Mesendoderm (in vitro differentiated cells): ENCODE measurements at regions not wholly inside any gene's neighbourhood (a gene's known extent, or its start where the extent isn't known, plus 50 kb on each side); places are given as distances from the start of the nearest gene placed in this dataset.
A peak's percentile ranks its signal among the peaks of the same experiment; 100 is the strongest.
"Not testable (repeated sequence)": the region's sequence is repeated elsewhere in the genome, so short reads cannot be mapped to it uniquely, and the experiment has no call there.

ENCODE experiments used
- DNase-seq: peaks from one replicate; pipeline ENCODE4 v3.0.0; 2013
- H2AK5ac ChIP-seq: 2 replicates; pipeline ENCODE4 v1.6.1; 2013; ENCODE audit warnings: low read length, inconsistent platforms
- H2BK120ac ChIP-seq: 2 replicates; pipeline ENCODE4 v1.6.1; 2013; ENCODE audit warnings: low read depth, mild to moderate bottlenecking, low read length, moderate library complexity, mixed read lengths
- H2BK15ac ChIP-seq: replicated peaks from 2 replicates; pipeline ENCODE4 v1.6.1; 2013; ENCODE audit warnings: low read depth, mild to moderate bottlenecking, moderate library complexity
- H2BK5ac ChIP-seq: 2 replicates; pipeline ENCODE4 v1.6.1; 2013; ENCODE audit warnings: low read length, inconsistent platforms
- H3K18ac ChIP-seq: 2 replicates; pipeline ENCODE4 v1.6.1; 2013; ENCODE audit warnings: mild to moderate bottlenecking, low read length, mixed read lengths
- H3K23ac ChIP-seq: one replicate; pipeline ENCODE4 v1.6.1; 2013; ENCODE audit warnings: low read length
- H3K27ac ChIP-seq: 2 replicates; pipeline ENCODE4 v1.5.1; 2013; ENCODE audit warnings: low read depth, mild to moderate bottlenecking, inconsistent platforms, low read length, moderate library complexity
- H3K27me3 ChIP-seq: 2 replicates; pipeline ENCODE4 v1.6.1; 2013; ENCODE audit warnings: low read length, control low read depth, mild to moderate bottlenecking, inconsistent platforms; ENCODE audit not compliant: insufficient read depth, poor library complexity
- H3K36me3 ChIP-seq: 2 replicates; pipeline ENCODE4 v1.6.1; 2013; ENCODE audit warnings: low read length, inconsistent platforms; ENCODE audit not compliant: control insufficient read depth, insufficient read depth
- H3K4ac ChIP-seq: one replicate; pipeline ENCODE4 v1.6.1; 2013; ENCODE audit warnings: low read depth, mild to moderate bottlenecking, low read length, moderate library complexity
- H3K4me1 ChIP-seq: 2 replicates; pipeline ENCODE4 v1.6.1; 2013; ENCODE audit warnings: low read depth, low read length, inconsistent platforms; ENCODE audit not compliant: control insufficient read depth
- H3K4me2 ChIP-seq: 2 replicates; pipeline ENCODE4 v1.6.1; 2013; ENCODE audit warnings: low read length
- H3K4me3 ChIP-seq: 2 replicates; pipeline ENCODE4 v1.5.1; 2013; ENCODE audit warnings: mild to moderate bottlenecking, low read length
- H3K56ac ChIP-seq: one replicate; pipeline ENCODE4 v1.6.1; 2013; ENCODE audit warnings: low read length
- H3K79me1 ChIP-seq: 2 replicates; pipeline ENCODE4 v1.6.1; 2013; ENCODE audit warnings: low read length, inconsistent platforms
- H3K79me2 ChIP-seq: 2 replicates; pipeline ENCODE4 v1.6.1; 2013; ENCODE audit warnings: mild to moderate bottlenecking, low read length; ENCODE audit not compliant: control insufficient read depth, insufficient read depth
- H3K9ac ChIP-seq: 2 replicates; pipeline ENCODE4 v1.6.1; 2013; ENCODE audit warnings: low read length, inconsistent platforms
- H4K5ac ChIP-seq: one replicate; pipeline ENCODE4 v1.6.1; 2013; ENCODE audit warnings: low read length
- H4K8ac ChIP-seq: one replicate; pipeline ENCODE4 v1.6.1; 2013; ENCODE audit warnings: low read depth, mild to moderate bottlenecking, control low read depth, low read length, moderate library complexity
- WGBS: extraction: QIAGEN DNeasy Blood & Tissue Kit; methylation state at CpG from one replicate; pipeline ENCODE4 v1.1.7; 2013; ENCODE audit warnings: low lambda C conversion rate, missing lambda C conversion rate; ENCODE audit not compliant: insufficient coverage; ENCODE audit errors: extremely low coverage; 5-methylcytosine and 5-hydroxymethylcytosine counted together

GRCh38 chr20:30893346-30894314, 363.8 kb upstream of the DEFB115 start:
- H2BK15ac ChIP-seq, H2BK5ac ChIP-seq, H3K23ac ChIP-seq, H3K18ac ChIP-seq, H3K36me3 ChIP-seq, H4K5ac ChIP-seq, H2BK120ac ChIP-seq, H3K4me1 ChIP-seq, H3K4me2 ChIP-seq, H3K4ac ChIP-seq, H2AK5ac ChIP-seq, H3K27me3 ChIP-seq, H3K27ac ChIP-seq, H4K8ac ChIP-seq, H3K79me2 ChIP-seq, H3K79me1 ChIP-seq, H3K4me3 ChIP-seq: not testable (repeated sequence)
- DNase-seq, result peak; percentile 26
- peak overlapping the region; percentile 34 for H3K56ac ChIP-seq
- WGBS, result no CpG with 5 or more reads among the region's 48 CpGs
- H3K9ac ChIP-seq, result peak overlapping the region; percentile 40

- not testable (repeated sequence) for H3K18ac ChIP-seq, H3K4ac ChIP-seq, H4K8ac ChIP-seq, H2BK5ac ChIP-seq, H3K9ac ChIP-seq, H3K27me3 ChIP-seq, H3K4me1 ChIP-seq, DNase-seq, H4K5ac ChIP-seq, H2AK5ac ChIP-seq, H3K79me1 ChIP-seq, H3K79me2 ChIP-seq, H3K4me3 ChIP-seq, H3K27ac ChIP-seq, H3K23ac ChIP-seq, H2BK15ac ChIP-seq, H2BK120ac ChIP-seq, H3K36me3 ChIP-seq
- no CpG with 5 or more reads among the region's 35 CpGs for WGBS
- peak overlapping the region; percentile 20 for H3K4me2 ChIP-seq
- peak overlapping the region; percentile 25 for H3K56ac ChIP-seq
Measured at GRCh38 chr20:30894707-30895353, 362.6 kb upstream of the DEFB115 start.

- H3K4me1 ChIP-seq, H2BK5ac ChIP-seq, H3K4me2 ChIP-seq, H3K79me1 ChIP-seq, H2BK120ac ChIP-seq, H3K4ac ChIP-seq, H3K27ac ChIP-seq, DNase-seq, H2BK15ac ChIP-seq, H3K23ac ChIP-seq, H3K36me3 ChIP-seq, H3K9ac ChIP-seq, H3K18ac ChIP-seq, H3K27me3 ChIP-seq, H3K79me2 ChIP-seq, H2AK5ac ChIP-seq, H4K8ac ChIP-seq, H4K5ac ChIP-seq, H3K4me3 ChIP-seq, H3K56ac ChIP-seq: not testable (repeated sequence)
- WGBS, result no CpG with 5 or more reads among the region's 25 CpGs
Measured at GRCh38 chr20:30895354-30895711, 362.1 kb upstream of the DEFB115 start.

GRCh38 chr20:30899370-30900079, 357.9 kb upstream of the DEFB115 start:
- not testable (repeated sequence) for H2AK5ac ChIP-seq, H3K18ac ChIP-seq, H3K27ac ChIP-seq, H3K4ac ChIP-seq, H3K23ac ChIP-seq, H3K79me1 ChIP-seq, H3K4me3 ChIP-seq, H3K9ac ChIP-seq, H2BK5ac ChIP-seq, H3K27me3 ChIP-seq, H3K36me3 ChIP-seq, H2BK120ac ChIP-seq, H4K5ac ChIP-seq, H3K4me1 ChIP-seq, H4K8ac ChIP-seq, H3K79me2 ChIP-seq, H2BK15ac ChIP-seq
- H3K56ac ChIP-seq, result peak overlapping the region; percentile 15
- no CpG with 5 or more reads among the region's 41 CpGs for WGBS
- peak; percentile 31 for DNase-seq
- peak overlapping the region; percentile 33 for H3K4me2 ChIP-seq

- H2BK120ac ChIP-seq, H2BK5ac ChIP-seq, H2BK15ac ChIP-seq, H3K23ac ChIP-seq, H4K5ac ChIP-seq, H3K18ac ChIP-seq, H3K36me3 ChIP-seq, H3K27me3 ChIP-seq, H3K79me1 ChIP-seq, H3K79me2 ChIP-seq, H3K9ac ChIP-seq, H4K8ac ChIP-seq, H3K27ac ChIP-seq, H2AK5ac ChIP-seq, H3K4me3 ChIP-seq, H3K4ac ChIP-seq, H3K4me2 ChIP-seq, H3K56ac ChIP-seq, DNase-seq, H3K4me1 ChIP-seq: not testable (repeated sequence)
- no CpG with 5 or more reads among the region's 30 CpGs for WGBS
Measured at GRCh38 chr20:30900080-30900719, 357.3 kb upstream of the DEFB115 start.
